DOHH2 (cell line): ENCODE measurements at regions not wholly inside any gene's neighbourhood (a gene's known extent, or its start where the extent isn't known, plus 50 kb on each side); places are given as distances from the start of the nearest gene placed in this dataset.
"Not testable (repeated sequence)": the region's sequence is repeated elsewhere in the genome, so short reads cannot be mapped to it uniquely, and the experiment has no call there.

Source experiments
- H3F3A ChIP-seq: fragments of 200-600 bp; sonication (generic), shearing (Covaris generic); 2 replicates; pipeline ENCODE4 v1.6.0; 2016; ENCODE audit warnings: antibody characterized with exemption, mild to moderate bottlenecking; ENCODE audit not compliant: control insufficient read depth, insufficient read depth
- H3K27ac ChIP-seq: fragments of 200-600 bp; sonication (generic); 2 replicates; pipeline ENCODE4 v1.5.1; 2014; ENCODE audit warnings: low read depth, mild to moderate bottlenecking, low read length, moderate library complexity
- H3K27me3 ChIP-seq: fragments of 200-600 bp; sonication (generic); 2 replicates; pipeline ENCODE4 v1.6.1; 2014; ENCODE audit warnings: mild to moderate bottlenecking, low read length, mixed read lengths; ENCODE audit not compliant: control insufficient read depth
- H3K36me3 ChIP-seq: fragments of 200-600 bp; sonication (generic); 2 replicates; pipeline ENCODE4 v1.6.1; 2014; ENCODE audit warnings: mild to moderate bottlenecking, low read length, moderate library complexity, mixed read lengths; ENCODE audit not compliant: control insufficient read depth
- H3K4me1 ChIP-seq: fragments of 200-600 bp; sonication (generic); 2 replicates; pipeline ENCODE4 v1.6.1; 2014; ENCODE audit warnings: mild to moderate bottlenecking, low read length, mixed read lengths; ENCODE audit not compliant: control insufficient read depth
- H3K4me2 ChIP-seq: fragments of 200-600 bp; sonication (generic); 2 replicates; pipeline ENCODE4 v1.6.0; 2014; ENCODE audit warnings: mild to moderate bottlenecking, low read length, moderate library complexity
- H3K4me3 ChIP-seq: fragments of 200-600 bp; sonication (generic); 2 replicates; pipeline ENCODE4 v1.5.1; 2014; ENCODE audit warnings: mild to moderate bottlenecking, low read length, mixed read lengths
- H3K79me2 ChIP-seq: fragments of 200-600 bp; sonication (generic); 2 replicates; pipeline ENCODE4 v1.6.1; 2014; ENCODE audit warnings: mild to moderate bottlenecking, low read length, mixed read lengths; ENCODE audit not compliant: control insufficient read depth
- H3K9me2 ChIP-seq: fragments of 200-600 bp; sonication (generic); replicated peaks from 2 replicates; pipeline ENCODE4 v1.6.1; 2014; ENCODE audit warnings: mild to moderate bottlenecking, low read length, mixed read lengths; ENCODE audit not compliant: control insufficient read depth
- H3K9me3 ChIP-seq: fragments of 200-600 bp; sonication (generic); 2 replicates; pipeline ENCODE4 v1.6.1; 2014; ENCODE audit warnings: antibody characterized with exemption, low read length, mixed read lengths; ENCODE audit not compliant: control insufficient read depth, insufficient read depth
- H4K20me1 ChIP-seq: fragments of 200-600 bp; sonication (generic); 2 replicates; pipeline ENCODE4 v1.6.0; 2014; ENCODE audit warnings: low read depth, mild to moderate bottlenecking, antibody characterized with exemption, low read length, moderate library complexity; ENCODE audit not compliant: control insufficient read depth, insufficient read depth
- EZH2phosphoT487 ChIP-seq: fragments of 200-600 bp; sonication (generic); IDR thresholded peaks from 2 replicates; pipeline ENCODE4 v1.6.1; 2017; ENCODE audit warnings: borderline replicate concordance, mild to moderate bottlenecking, antibody characterized with exemption, low read length, moderate library complexity, mixed read lengths
- TF ChIP-seq, protein P1 (sequence below): fragments of 200-600 bp; sonication (generic); IDR thresholded peaks from one replicate; pipeline ENCODE4 v1.5.1; 2014; ENCODE audit warnings: antibody characterized with exemption, mild to moderate bottlenecking, low read depth, low read length; ENCODE audit not compliant: poor library complexity, severe bottlenecking

- no peak overlapping the region for H3K4me3 ChIP-seq
- TF ChIP-seq EZH2phosphoT487 = no peak
- TF ChIP-seq, protein P1, sequence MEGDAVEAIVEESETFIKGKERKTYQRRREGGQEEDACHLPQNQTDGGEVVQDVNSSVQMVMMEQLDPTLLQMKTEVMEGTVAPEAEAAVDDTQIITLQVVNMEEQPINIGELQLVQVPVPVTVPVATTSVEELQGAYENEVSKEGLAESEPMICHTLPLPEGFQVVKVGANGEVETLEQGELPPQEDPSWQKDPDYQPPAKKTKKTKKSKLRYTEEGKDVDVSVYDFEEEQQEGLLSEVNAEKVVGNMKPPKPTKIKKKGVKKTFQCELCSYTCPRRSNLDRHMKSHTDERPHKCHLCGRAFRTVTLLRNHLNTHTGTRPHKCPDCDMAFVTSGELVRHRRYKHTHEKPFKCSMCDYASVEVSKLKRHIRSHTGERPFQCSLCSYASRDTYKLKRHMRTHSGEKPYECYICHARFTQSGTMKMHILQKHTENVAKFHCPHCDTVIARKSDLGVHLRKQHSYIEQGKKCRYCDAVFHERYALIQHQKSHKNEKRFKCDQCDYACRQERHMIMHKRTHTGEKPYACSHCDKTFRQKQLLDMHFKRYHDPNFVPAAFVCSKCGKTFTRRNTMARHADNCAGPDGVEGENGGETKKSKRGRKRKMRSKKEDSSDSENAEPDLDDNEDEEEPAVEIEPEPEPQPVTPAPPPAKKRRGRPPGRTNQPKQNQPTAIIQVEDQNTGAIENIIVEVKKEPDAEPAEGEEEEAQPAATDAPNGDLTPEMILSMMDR = no peak
- H3K4me1 ChIP-seq = no peaks in the 10 kb centered on the region
- no peak overlapping the region for H3K4me2 ChIP-seq
- no peaks in the 10 kb centered on the region for H3K9me3 ChIP-seq
- peaks cover 10% of the 10 kb centered on the region for H3K27me3 ChIP-seq
- no peaks in the 10 kb centered on the region for H3F3A ChIP-seq
- H3K36me3 ChIP-seq = no peaks in the 10 kb centered on the region
- no peaks in the 10 kb centered on the region for H3K79me2 ChIP-seq
- no peaks in the 10 kb centered on the region for H3K9me2 ChIP-seq
- H3K27ac ChIP-seq = no peak overlapping the region
- H4K20me1 ChIP-seq = no peaks in the 10 kb centered on the region
Measured at GRCh38 chr2:95695613-95696012, 103.8 kb downstream of the TRIM43 start.

DNA sequence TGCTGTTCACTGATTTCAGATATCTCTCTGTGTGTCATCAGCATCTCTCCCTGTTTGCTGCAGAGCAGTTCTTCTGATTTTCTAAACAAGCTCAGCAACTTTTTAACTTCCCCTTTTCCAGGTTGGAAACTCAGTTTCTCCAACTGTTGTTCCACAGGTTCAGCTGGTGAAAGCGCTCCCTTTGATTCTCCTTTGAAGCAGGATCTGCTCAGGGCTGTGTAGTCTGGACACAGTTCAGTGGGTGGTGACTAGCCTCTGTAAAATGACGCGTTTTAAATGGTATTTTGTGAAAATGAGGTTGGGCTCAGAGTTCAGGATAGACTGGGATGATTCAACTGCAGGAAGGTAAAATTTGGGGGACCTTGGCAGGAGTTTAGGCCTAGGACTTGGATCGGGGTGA lies 106.3 kb downstream of the TRIM43 start:
- Histone ChIP-seq H3K27me3 (peaks cover 12% of the 10 kb centered on the region), H3K9me2 (no peaks in the 10 kb centered on the region)

GRCh38 chr2:95699201-95700184 lies 107.7 kb downstream of the TRIM43 start:
- not testable (repeated sequence) for H3K79me2 ChIP-seq, H3F3A ChIP-seq, H3K4me2 ChIP-seq, H4K20me1 ChIP-seq, H3K9me3 ChIP-seq, H3K27ac ChIP-seq, H3K4me3 ChIP-seq, H3K36me3 ChIP-seq, H3K9me2 ChIP-seq, H3K4me1 ChIP-seq
- H3K27me3 ChIP-seq = peaks cover 12% of the 10 kb centered on the region

More for the DNA sequence above, 106.3 kb downstream of the TRIM43 start:
- TF ChIP-seq, protein P1 = no peak
- no peak for TF ChIP-seq EZH2phosphoT487
- H3K4me3 ChIP-seq = no peak overlapping the region
- H3K9me3 ChIP-seq = no peaks in the 10 kb centered on the region
- H3K4me1 ChIP-seq = no peaks in the 10 kb centered on the region
- no peaks in the 10 kb centered on the region for H4K20me1 ChIP-seq
- no peaks in the 10 kb centered on the region for H3K36me3 ChIP-seq
- no peak overlapping the region for H3K27ac ChIP-seq
- H3K4me2 ChIP-seq = no peak overlapping the region
- no peaks in the 10 kb centered on the region for H3K79me2 ChIP-seq
- H3F3A ChIP-seq = no peaks in the 10 kb centered on the region

GRCh38 chr2:95700519-95700918 lies 108.7 kb downstream of the TRIM43 start:
- no peaks in the 10 kb centered on the region for H4K20me1 ChIP-seq
- H3K9me2 ChIP-seq = no peaks in the 10 kb centered on the region
- H3K4me3 ChIP-seq = no peak overlapping the region
- H3K9me3 ChIP-seq = no peaks in the 10 kb centered on the region
- no peaks in the 10 kb centered on the region for H3F3A ChIP-seq
- TF ChIP-seq, protein P1 = no peak
- no peak for TF ChIP-seq EZH2phosphoT487
- H3K4me2 ChIP-seq = no peak overlapping the region
- H3K36me3 ChIP-seq = no peaks in the 10 kb centered on the region
- H3K79me2 ChIP-seq = no peaks in the 10 kb centered on the region
- peaks cover 12% of the 10 kb centered on the region for H3K27me3 ChIP-seq
- no peaks in the 10 kb centered on the region for H3K4me1 ChIP-seq
- H3K27ac ChIP-seq = no peak overlapping the region
